Kidney glomerular epithelial cell (primary cell): ENCODE measurements at regions not wholly inside any gene's neighbourhood (a gene's known extent, or its start where the extent isn't known, plus 50 kb on each side); places are given as distances from the start of the nearest gene placed in this dataset.

Experiments
- DNase-seq: peaks from one replicate; lab custom pipeline; 2025; lab: John Stamatoyannopoulos, UW

DNA sequence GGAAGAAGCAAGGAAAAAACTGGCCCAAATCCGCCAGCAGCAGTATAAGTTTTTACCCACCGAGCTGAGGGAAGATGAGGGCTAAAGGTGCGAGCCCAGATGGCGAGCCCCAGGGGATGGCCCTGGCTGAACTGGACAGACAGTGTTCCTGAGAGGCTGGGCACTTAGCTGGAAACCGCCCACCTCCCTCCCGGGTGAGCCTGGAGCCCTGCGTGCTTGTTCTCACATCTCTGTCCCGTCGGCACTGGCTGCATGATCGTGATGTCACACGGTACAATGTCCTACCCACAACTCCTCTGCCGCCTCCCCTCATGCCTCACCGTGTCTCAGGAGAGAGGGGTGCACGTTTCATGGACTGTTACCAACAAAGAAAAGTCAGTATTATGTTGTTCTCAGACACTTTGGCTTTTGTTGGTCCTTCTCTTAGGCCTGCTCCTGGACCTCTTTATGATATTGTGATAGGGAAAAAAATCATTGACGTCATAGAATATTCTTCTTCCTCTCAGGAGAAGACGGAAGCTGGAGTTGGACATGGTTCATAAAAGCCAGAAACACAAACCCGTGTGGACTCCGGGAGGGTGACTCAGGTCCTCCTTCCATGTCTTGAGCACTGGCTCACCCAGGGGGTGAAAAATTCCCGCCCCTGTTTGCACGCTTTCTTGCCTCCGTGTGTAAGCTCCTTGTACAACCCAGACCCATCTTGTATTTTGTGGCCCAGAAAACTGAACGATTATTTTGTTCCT, 201.8 kb upstream of the TPM1 start:
- DNase-seq: peak; percentile 30

DNA sequence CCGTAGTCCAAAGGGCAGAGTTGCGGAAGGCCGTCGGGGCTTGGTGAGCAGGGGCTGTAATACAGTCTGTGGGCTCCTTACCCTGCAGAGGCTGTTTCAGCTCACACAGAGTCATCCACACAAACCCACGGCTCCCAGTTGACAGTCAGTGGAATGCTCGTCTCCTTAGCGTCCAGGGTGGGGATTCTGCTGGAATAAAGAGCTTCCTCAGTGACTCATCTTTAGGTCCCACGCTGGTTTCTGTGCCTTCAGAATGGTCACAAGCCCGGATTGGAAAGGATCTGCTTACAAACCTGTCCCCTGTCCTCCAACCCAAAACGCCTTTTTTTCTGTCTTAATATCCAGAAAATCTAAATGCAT, 201.3 kb upstream of the TPM1 start:
- peak; percentile 33 for DNase-seq

DNA sequence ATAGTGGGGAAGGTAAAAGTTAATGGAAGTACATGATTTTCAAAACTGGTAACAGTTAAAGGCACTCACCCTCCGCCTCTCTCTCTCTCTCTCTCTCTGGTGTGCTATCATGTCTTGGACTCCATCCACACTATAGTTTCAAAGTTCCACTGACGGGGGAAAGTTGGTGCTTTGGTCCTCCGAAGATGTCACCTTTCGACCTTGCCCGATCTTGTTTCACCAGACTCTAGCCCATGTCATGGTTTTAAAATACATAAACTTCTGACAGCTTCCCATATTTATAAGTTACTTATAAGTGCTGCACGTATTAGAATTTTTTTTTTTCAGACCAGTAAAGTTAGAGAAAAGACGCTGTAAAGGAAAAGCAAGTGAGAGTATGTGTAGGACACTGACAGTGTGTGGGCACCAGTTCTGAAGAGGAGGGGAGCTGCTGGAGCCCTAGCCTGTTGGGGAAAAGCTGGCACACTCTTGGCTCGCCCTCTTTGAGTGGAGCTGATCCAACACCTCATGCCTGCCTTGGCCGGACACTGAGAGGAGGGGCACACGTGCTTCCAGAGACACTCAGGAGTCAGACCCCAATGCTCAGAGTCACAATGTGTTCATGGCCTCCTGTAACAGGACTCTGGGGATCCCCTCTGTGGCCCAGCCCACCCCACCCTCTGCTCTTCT, 200.5 kb upstream of the TPM1 start:
- no peak for DNase-seq

DNA sequence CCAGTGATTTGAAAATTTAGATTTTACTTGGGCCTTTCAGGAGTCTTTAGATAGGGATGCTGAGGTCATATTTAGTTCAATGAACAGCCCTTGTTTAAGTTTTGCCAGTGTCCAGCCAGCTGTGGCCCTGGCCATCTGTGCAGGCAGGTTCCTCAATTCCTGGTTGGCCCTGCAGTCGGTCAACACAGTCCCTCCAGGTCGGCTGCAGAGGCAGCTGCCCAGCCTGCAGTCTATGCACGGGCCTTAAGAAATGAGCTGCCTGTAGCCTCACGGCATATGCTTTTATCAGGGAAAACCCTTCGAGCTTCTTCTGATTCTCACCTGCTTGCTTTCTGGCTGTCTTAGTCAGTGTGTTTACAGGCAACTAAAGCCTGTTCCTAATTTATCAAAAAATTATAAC, 199.2 kb upstream of the TPM1 start:
- no peak for DNase-seq

DNA sequence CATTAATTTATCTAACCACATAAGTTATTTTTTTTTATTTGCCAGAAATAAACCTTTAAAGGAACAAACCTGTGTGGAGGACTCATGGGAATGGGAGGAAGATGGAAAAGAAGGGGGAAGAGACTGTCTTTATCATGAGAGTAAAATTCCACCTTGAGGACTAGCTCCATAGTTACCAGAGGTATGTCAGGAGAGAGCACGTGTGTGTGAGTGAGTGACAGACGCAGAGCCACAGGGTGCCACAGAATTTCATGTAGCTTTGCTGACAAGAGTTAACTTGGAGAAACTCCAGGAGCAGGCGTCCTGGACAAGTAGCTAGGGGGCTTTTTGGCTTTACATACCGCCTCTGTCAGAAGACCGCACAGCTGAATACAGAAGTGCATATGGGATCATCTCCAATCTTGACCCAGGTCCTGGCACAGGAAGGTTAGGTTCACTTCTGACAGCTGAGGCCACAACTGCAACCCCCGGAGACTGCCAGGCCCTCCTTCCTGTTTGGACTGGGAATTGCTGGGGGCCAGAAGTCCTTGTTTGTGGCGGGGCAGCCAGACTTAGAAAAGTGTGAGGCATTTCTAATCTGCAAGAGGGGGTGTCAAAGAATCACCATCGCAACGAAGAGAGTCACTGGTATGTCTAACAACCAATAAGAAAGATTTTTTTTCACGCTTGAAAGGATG, 197.8 kb upstream of the TPM1 start:
- DNase-seq: no peak

DNA sequence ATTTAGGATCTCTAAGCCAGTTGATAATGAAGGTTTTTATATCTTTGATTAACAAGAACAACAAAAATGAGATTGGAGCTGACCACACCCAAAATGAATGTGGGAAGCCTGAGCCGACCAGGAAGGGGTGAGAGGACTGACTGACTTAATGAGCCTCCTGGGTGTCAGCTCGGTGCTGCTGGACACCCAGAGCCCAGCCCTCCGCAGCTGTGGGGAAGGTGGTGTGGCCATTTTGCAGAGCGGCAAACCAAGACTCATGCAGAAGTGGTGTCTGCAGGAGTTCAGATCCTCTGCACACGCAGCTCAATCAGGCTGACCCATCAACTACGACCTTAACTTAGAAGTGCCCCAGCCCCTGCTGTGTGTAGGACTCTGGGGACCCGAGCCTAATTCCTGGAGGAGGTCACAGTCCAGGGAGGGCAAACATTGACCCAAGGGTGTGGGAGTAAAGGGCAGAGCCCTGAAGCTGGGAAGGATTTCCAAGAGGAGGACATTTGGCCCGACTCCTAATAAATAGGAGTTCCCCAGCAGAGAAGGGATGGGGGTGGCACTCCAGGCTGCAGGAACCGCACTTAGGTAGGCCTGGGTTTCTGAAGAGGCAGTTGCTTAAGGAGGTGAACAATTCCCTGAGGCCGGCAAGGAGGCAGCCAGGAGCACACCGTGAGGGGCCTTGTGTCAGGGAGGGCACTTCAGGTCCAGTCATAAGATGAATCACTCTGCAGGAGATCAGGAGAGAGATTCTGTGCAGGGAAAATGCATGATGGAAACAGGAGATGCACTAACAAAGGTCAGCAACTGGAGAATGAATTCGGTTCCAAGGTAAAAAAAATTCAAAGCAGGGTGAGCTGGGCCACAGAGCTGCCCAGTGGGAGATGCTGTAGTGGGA, 197.1 kb upstream of the TPM1 start:
- peak; percentile 88 for DNase-seq

DNA sequence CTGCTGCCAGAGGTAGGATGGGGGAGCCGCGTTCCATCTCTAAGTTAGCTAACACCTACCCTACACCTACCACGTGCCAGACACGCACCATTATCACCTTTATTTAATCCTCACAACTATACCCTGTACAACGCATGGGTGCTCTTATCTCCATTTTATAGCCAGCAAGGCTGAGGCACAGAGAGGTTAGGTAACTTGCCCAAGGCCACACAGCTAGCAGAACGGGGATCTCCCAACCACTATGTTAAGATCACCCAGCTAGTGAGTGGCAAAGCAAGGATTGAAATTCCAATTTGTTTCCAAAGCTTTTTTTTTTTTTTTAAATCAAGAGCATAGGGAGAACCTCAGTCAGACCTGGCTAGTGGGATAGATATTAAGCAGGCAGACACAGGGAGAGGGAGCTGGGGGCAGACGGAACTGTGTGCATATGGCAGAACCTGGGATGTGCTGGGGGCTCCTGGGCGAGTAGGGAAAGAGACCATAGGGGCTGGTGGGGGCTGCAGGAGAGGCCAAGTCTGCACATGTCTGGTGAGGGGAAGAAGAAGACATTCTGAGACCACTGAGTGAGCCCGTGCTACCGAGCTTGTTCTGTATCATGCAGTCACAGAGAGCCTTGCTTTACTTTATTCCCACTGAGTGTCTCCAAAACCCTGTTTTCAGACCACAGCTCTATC, 196.3 kb upstream of the TPM1 start:
- DNase-seq: no peak

DNA sequence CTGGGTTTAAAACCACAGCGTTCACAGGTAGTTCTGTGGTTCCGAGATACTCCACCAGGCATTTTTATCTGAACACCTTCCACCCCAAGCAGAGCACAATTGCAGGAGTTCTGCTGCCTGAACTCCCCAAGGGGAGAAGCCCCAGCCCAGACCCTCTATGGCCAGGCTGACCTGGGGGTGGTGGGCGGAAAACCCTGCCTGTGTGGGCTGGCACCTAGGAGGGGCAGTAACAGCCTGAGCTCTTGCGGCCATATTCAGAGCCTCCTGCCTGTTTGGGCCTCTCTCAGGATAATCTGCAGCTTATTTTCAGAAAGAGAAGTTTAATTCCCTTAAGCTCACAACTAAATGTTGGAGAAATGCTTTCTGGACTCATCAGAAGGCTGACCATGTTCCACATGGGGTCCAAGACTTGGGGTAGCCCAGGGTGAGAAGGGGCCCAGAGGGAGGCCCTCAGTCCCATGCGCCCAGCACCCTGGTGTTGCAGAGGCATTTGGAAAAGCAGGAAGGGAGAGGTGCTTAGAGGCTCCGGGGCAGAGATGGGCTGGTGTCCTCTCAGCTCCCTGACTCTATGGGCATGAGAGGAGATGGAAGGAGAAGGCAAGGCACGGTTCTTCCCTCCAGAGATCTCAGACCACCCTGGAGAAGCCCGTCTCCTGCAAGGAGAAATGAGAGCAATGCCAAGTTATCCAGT, 195.6 kb upstream of the TPM1 start:
- no peak for DNase-seq

DNA sequence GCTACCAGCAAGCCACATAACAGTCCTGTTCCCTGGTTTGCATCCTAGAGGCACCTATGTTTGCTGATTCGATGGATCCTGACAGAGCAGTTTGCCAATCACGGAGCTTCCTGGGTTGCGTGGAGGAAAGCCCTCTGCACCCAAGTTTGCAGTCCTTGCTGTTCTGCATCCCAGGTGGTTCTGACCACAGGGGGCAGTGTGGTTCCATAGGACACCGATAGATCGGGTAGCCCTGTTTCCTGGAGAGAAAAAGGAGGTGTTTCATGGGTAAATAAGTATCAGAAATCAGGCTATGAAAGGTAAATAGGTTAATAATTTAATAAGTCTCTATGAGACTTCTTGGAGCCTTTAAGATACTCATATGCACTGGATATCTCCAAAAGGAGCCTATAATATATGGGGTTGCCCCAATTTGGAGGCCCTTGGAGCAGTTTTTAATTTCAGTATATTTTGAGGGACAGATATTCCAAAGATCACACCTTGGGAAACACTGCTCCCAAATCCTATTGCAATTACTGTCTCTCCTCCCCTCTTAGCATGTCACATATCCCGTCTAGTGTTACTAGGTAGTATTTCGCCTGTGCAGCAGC, 194.6 kb upstream of the TPM1 start:
- DNase-seq: peak; percentile 42

DNA sequence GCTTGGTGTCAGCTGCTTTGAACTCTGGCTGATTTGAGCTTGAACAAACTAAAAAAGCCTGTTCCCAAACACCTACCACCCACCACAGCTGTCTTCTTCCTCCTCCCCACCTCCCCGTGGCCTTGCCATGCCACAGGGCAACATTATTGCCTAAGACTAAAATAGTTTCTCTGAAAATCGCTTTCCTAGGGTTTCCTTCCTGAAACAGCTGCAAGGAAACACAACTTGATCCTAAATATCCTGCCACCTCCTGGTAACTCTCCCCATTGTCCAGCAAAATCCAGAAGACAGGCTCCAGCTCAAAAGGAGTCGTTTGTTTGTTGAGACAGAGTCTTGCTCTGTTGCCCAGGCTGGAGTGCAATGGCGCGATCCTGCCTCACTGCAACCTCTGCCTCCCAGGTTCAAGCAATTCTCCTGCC, 193.9 kb upstream of the TPM1 start:
- no peak for DNase-seq

DNA sequence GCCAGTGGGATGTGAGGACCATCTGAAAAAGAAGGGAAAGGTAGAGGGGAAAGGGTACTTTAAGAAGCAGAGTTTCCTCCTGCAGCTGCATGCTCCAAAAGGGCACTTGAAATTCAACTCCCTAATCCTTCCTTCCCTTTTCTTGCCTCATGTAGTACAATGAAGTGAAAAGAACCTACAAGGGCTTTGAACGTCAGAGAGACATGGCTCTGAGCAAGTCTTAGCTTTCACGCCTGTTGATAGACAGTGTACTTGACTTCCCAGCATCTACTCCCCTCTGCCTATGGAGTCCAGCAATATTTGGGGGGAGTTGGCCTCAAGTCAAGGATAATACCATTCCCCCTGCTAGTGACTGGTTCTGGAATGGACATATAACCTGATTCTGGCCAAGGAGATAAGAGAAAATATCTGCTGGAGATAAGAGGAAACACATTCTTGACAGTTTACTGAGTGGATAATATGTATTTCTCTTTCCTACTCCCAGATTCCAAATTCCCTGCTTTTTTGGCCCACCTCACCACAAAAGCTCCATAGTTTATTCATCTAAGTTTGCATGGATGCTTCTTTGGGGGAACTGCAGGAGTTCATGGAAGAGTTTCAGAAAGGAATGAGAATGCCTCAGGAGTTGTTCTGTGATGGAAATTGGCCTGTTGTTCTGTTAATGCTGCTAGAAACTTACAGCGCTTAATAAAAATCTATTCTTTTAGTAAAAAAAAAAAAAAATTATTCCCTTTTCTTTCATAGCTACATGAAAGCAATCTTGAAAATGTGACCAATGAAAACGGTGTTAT, 193.0 kb upstream of the TPM1 start:
- no peak for DNase-seq

DNA sequence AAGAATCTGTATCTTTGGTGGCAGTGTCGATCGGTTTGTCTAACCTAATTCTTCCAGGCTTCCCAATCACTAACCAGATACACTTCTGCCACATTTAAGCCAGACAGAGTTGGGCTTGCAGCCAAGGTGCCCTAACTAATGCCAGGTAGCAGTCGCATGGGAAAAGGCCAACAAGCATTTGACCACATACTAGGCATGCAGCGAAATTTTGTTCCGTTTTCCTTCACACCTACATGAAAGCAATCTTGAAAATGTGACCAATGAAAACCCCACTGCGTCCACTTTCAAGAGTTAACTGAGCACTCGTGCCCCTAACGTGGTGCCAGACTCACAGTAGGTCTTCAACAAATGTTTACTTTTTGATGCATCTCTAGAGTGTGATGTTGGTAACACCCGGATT, 192.2 kb upstream of the TPM1 start:
- no peak for DNase-seq

DNA sequence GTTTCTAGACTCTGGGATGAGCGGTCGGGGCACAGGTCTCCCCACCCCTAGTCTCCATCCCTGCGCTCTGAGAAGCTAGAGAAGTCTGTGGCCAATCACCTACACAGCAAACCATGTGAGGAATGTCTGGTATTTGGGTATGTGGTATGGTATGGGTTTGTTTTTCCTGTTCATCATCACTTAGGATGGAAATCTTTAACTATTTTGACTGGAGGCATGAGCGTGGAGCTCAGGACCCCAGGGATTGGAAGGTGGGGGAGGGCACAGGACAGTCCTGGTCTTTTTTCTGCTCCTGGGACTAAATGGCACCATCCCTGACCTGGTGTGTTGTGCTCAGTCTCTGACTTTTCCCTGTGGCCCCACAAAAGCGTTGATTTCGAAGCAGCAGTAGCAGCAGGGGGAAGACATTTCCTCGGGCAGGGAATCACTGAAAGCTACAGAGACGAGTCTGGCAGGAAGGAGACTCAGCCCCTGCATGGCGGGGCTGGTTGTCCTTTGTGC, 191.7 kb upstream of the TPM1 start:
- peak; percentile 97 for DNase-seq

DNA sequence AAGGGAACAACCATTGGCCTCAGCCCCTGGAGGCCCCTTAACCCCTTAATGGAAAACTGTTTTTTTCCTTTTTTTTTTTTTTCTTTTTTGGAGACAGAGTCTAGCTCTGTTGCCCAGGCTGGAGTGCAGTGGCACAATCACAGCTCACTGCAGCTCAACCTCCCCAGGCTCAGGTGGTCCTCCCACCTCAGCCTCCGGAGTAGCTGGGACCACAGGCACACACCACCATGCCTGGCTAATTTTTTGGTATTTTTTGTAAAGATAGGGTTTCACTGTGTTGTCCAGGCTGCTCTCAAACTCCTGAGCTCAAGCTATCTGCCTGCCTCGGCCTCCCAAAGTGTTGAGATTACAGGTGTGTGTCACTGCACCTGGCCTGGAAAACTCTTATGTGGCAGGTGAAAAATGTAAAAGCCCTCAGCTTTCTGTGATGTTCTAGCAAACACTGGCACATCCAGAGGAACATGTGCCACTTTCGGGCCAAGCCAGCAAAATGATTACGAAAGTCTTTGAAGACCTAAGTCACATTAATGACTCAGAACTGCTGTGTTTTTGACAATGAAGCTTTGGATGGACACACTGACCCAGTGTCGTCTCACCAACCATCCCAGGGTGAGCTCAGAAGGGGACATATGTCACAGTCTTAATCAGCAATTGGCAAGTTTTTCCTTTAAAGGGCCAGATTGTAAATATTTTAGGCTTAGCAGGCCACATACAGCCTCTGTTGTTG, 189.3 kb upstream of the TPM1 start:
- no peak for DNase-seq

DNA sequence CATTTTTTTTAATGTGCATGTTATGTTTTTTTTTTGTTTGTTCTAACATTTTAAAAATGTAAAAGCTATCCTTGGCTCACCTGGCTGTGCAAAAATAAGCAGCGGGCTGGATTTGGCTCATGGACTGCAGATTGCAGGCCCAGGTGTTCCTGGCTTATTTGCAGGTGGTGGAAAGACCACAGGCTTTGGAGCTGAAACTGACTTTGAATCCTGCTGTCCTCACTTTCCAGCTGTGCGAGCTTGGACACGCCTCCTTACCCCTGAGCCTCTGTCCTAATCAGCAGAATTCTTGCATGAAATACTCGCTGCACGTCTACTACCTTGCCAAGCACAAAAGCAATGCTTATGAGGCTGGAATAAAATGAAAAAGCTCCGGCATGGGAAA, 188.7 kb upstream of the TPM1 start:
- peak; percentile 60 for DNase-seq

DNA sequence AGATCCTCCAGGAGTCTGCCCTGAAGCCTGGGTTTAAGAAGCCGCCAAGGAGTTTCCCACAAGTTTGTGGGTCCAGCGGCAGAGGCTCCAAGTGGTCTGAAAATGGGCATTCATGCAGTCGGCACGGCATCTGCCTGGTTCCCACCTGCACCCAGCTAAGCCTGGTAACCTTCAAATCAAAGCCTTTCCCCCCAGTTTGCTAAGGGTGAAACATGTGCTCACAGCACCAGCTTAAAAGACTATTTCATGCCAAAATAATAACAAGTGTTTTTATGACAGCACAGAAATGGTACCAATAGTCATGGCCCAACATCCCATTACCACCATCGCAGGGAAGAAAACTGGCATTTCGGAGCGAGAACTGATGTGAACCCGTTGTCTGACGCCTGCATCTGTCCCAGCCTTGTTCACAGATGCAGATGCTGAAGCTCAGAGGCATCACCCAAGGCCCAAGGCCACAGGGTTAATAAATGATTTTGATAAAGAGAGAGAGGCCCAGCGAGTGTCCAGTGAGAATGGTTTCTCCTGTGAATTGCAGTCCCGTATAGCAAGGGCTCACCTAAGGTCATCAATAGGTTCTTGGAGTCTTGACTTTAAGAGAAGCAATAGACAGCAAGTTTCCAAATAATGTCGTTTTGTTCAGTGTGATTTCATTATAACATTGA, 188.0 kb upstream of the TPM1 start:
- no peak for DNase-seq

DNA sequence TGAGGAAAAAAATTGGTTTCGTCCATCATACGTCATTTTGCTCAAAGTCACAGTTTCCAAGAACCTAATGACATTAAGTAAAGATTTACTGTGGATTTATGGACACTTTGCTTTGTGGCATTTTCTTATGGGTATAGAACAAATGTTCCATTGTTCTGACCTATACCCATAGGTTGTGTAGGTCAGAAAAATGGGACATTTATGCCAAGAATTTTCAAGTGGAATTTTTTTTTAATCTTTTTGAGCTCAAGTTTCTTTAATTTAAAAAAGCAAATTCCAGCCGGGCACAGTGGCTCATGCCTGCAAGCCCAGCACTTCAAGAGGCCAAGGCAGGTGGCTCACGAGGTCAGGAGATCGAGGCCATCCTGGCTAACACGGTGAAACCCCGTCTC, 187.5 kb upstream of the TPM1 start:
- no peak for DNase-seq

DNA sequence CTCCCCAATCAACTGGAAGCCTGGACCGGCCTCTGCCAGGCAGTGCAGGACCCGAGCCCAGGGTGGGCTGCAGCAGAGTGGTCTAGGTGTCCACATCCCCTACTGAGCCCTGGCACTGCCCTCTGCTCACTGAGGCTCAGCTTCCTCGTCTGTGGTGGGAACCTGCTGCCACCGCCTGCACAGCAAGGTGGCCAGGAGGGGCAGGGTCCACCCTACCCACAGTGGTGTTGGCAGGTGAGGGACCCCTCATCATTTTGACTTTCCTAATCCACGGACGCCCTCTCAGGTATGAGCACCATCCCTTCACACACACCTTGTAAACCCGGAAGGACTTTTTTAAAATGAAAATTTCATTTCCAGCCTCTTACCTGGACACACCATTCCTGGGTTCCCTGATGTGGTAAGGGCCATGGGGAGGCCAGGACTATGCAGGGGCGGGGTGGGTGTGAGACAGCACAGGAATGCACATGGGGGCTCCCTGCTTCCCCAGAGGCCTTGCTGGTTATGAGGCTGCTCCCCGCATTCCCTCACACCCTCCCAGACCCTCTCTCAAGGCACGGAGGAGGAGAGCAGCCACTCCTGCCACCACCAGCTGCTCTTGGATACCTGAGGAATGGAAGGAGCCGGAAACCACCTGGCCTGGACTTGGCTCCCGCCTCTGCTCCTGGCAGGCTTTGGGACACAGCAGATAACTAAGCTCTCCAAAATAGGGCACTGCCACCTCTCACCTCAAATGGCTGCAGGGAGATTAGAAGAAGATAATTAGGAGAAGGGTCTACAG, 185.9 kb upstream of the TPM1 start:
- DNase-seq: no peak
